ENCODE measurements at regions not wholly inside any gene's neighbourhood (a gene's known extent, or its start where the extent isn't known, plus 50 kb on each side); places are given as distances from the start of the nearest gene placed in this dataset.

- no peak for DNase-seq (ENCODE audit: low read depth)
- no peak for TF ChIP-seq CTCF (conservative IDR thresholded peaks at IDR 0.05; ENCODE audit: control insufficient read depth, insufficient read depth, low read depth, low read length)
Observed at GRCh38 chr9:75574569-75574968, 315.9 kb upstream of the PCSK5 start.

GRCh38 chr9:75582870-75583269, 307.6 kb upstream of the PCSK5 start:
- no peak for DNase-seq (ENCODE audit: low read depth)
- TF ChIP-seq CTCF (conservative IDR thresholded peaks at IDR 0.05; ENCODE audit: control insufficient read depth, insufficient read depth, low read depth, low read length) = no peak
- no peak overlapping the region for H3K4me3 ChIP-seq (ENCODE audit: control insufficient read depth, low read depth, low read length)

More at GRCh38 chr9:75574569-75574968, 315.9 kb upstream of the PCSK5 start:
- no peak overlapping the region for H3K4me3 ChIP-seq (ENCODE audit: control insufficient read depth, low read depth, low read length)

GRCh38 chr9:75588808-75589207, 301.7 kb upstream of the PCSK5 start:
- peak; percentile 30 for TF ChIP-seq CTCF (conservative IDR thresholded peaks at IDR 0.05; ENCODE audit: control insufficient read depth, insufficient read depth, low read depth, low read length)
- H3K4me3 ChIP-seq (ENCODE audit: control insufficient read depth, low read depth, low read length) = no peak overlapping the region
- no peak for DNase-seq (ENCODE audit: low read depth)

- H3K4me3 ChIP-seq (ENCODE audit: control insufficient read depth, low read depth, low read length) = no peak overlapping the region
- TF ChIP-seq CTCF (conservative IDR thresholded peaks at IDR 0.05; ENCODE audit: control insufficient read depth, insufficient read depth, low read depth, low read length) = no peak
- no peak for DNase-seq (ENCODE audit: low read depth)
Observed at GRCh38 chr9:75589497-75589896, 301.0 kb upstream of the PCSK5 start.

- H3K4me3 ChIP-seq (ENCODE audit: control insufficient read depth, low read depth, low read length) = no peak overlapping the region
- no peak for DNase-seq (ENCODE audit: low read depth)
- TF ChIP-seq CTCF (conservative IDR thresholded peaks at IDR 0.05; ENCODE audit: control insufficient read depth, insufficient read depth, low read depth, low read length) = no peak
Observed at GRCh38 chr9:75591972-75592371, 298.5 kb upstream of the PCSK5 start.

- no peak for TF ChIP-seq CTCF (conservative IDR thresholded peaks at IDR 0.05; ENCODE audit: control insufficient read depth, insufficient read depth, low read depth, low read length)
- no peak for DNase-seq (ENCODE audit: low read depth)
- no peak overlapping the region for H3K4me3 ChIP-seq (ENCODE audit: control insufficient read depth, low read depth, low read length)
Observed at GRCh38 chr9:75592586-75592985, 297.9 kb upstream of the PCSK5 start.

- no peak overlapping the region for H3K4me3 ChIP-seq (ENCODE audit: control insufficient read depth, low read depth, low read length)
- TF ChIP-seq CTCF (conservative IDR thresholded peaks at IDR 0.05; ENCODE audit: control insufficient read depth, insufficient read depth, low read depth, low read length) = no peak
- DNase-seq (ENCODE audit: low read depth) = no peak
Observed at GRCh38 chr9:75593920-75594319, 296.6 kb upstream of the PCSK5 start.

Measured in fibroblast of mammary gland (primary cell).